Astrocyte (in vitro differentiated cells and primary cell): ENCODE measurements at regions not wholly inside any gene's neighbourhood (a gene's known extent, or its start where the extent isn't known, plus 50 kb on each side); places are given as distances from the start of the nearest gene placed in this dataset.

Experiments
- DNase-seq: peaks from one replicate; pipeline ENCODE4 v3.0.0-alpha.2; 2010; ENCODE audit warnings: low read depth
- FAIRE-seq: peaks from 2 replicates; lab custom pipeline; 2011; peaks lifted over from hg19 to GRCh38; lab: Jason Lieb, UNC
- H2AFZ ChIP-seq: 2 replicates; pipeline ENCODE4 v1.6.0; 2012; ENCODE audit warnings: low read depth, low read length, inconsistent platforms
- H3K27ac ChIP-seq: 2 replicates; pipeline ENCODE4 v1.5.1; 2011; ENCODE audit warnings: low read depth, low read length, inconsistent platforms
- H3K27me3 ChIP-seq: 2 replicates; pipeline ENCODE4 v1.6.0; 2011; ENCODE audit warnings: low read length, inconsistent platforms; ENCODE audit not compliant: insufficient read depth
- H3K36me3 ChIP-seq: 2 replicates; pipeline ENCODE4 v1.5.1; 2011; ENCODE audit warnings: low read length, inconsistent platforms; ENCODE audit not compliant: insufficient read depth
- H3K4me1 ChIP-seq: 2 replicates; pipeline ENCODE4 v1.5.1; 2011; ENCODE audit warnings: low read length, inconsistent platforms; ENCODE audit not compliant: insufficient read depth
- H3K4me2 ChIP-seq: 2 replicates; pipeline ENCODE4 v1.6.0; 2012; ENCODE audit warnings: low read length, inconsistent platforms
- H3K4me3 ChIP-seq: 2 replicates; pipeline ENCODE4 v1.5.1; 2011; ENCODE audit warnings: low read depth, mild to moderate bottlenecking, low read length, inconsistent platforms; ENCODE audit not compliant: insufficient read depth
- H3K79me2 ChIP-seq: 2 replicates; pipeline ENCODE4 v1.6.0; 2012; ENCODE audit warnings: mild to moderate bottlenecking, low read length, inconsistent platforms; ENCODE audit not compliant: insufficient read depth
- H3K9ac ChIP-seq: 2 replicates; pipeline ENCODE4 v1.6.0; 2012; ENCODE audit warnings: mild to moderate bottlenecking, low read length, inconsistent platforms
- H3K9me3 ChIP-seq: 2 replicates; pipeline ENCODE4 v1.5.1; 2012; ENCODE audit warnings: low read depth, mild to moderate bottlenecking, low read length, inconsistent platforms; ENCODE audit not compliant: insufficient read depth
- H4K20me1 ChIP-seq: 2 replicates; pipeline ENCODE4 v1.6.0; 2012; ENCODE audit warnings: low read length, inconsistent platforms; ENCODE audit not compliant: insufficient read depth
- H3K27ac Mint-ChIP-seq: one replicate; pipeline ENCODE4 v1.8.0; 2021; ENCODE audit warnings: mild to moderate bottlenecking, mixed read lengths; ENCODE audit not compliant: unreplicated experiment
- H3K27me3 Mint-ChIP-seq: one replicate; pipeline ENCODE4 v1.8.0; 2021; ENCODE audit warnings: low read depth, mixed read lengths; ENCODE audit not compliant: unreplicated experiment
- H3K36me3 Mint-ChIP-seq: one replicate; pipeline ENCODE4 v1.8.0; 2021; ENCODE audit warnings: low read depth, mixed read lengths; ENCODE audit not compliant: unreplicated experiment
- H3K4me1 Mint-ChIP-seq: one replicate; pipeline ENCODE4 v1.8.0; 2021; ENCODE audit warnings: low read depth, mixed read lengths; ENCODE audit not compliant: unreplicated experiment
- H3K4me3 Mint-ChIP-seq: one replicate; pipeline ENCODE4 v1.8.0; 2021; ENCODE audit warnings: mild to moderate bottlenecking, moderate library complexity, mixed read lengths; ENCODE audit not compliant: unreplicated experiment
- H3K9me3 Mint-ChIP-seq: one replicate; pipeline ENCODE4 v1.8.0; 2021; ENCODE audit warnings: mild to moderate bottlenecking, mixed read lengths; ENCODE audit not compliant: unreplicated experiment
- CTCF ChIP-seq: IDR thresholded peaks from 2 replicates; pipeline ENCODE4 v1.5.1; 2011; ENCODE audit warnings: low read depth, mild to moderate bottlenecking, inconsistent platforms, low read length, moderate library complexity; ENCODE audit not compliant: insufficient read depth
- EZH2 ChIP-seq: IDR thresholded peaks from 2 replicates; pipeline ENCODE4 v1.6.1; 2012; ENCODE audit warnings: mild to moderate bottlenecking, low read length, inconsistent platforms; ENCODE audit not compliant: insufficient read depth

DNA sequence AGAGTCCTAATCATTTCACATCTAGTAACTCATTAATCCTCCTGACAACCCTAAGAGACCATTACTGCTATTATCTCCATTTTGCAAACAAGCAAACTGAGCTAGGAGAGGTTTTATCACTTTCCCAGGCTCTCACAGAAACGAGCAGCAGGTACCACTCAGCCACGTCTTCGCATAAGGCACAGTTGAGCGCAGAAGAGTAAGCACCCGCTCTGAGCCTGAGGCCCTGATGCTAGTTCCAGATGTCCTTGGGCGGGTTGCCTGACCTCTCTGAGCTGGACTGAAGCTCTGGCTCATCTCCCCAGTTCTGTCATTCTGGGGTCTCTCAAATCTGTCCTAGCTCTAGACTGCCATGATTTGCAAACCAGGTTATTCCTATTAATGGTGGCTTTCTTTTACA is 72.6 kb upstream of the FRMD4A start:
- peaks cover 32% of the 10 kb centered on the region for H3K4me1 Mint-ChIP-seq
- DNase-seq (no peak), FAIRE-seq (no peak)

DNA sequence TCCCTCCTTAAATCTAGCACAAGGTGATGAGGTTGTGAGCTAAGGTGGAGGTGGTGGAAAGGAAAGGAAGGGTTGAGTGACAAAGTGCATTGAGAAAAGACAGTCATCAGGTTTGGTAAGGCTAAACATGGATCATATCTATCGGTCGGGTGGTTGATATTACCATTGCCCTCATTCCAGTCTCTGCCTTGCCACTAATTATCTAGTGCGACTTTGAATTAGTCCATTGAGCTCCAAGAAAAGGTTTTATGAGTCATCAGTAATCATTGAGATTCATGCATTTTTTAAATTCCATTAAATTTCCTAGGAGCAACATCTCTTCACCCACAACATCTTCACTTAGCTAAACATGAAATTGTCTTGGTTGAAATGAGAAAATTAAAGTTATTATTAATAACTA is 68.9 kb upstream of the FRMD4A start:
- Mint-ChIP-seq H3K4me3 (no peak overlapping the region), H3K36me3 (no peaks in the 10 kb centered on the region), H3K9me3 (peaks cover 10% of the 10 kb centered on the region), H3K4me1 (peaks cover 25% of the 10 kb centered on the region), H3K27me3 (peaks cover 1% of the 10 kb centered on the region), H3K27ac (no peak overlapping the region)
- no peaks in the 10 kb centered on the region for H4K20me1 ChIP-seq
- no peak for DNase-seq
- FAIRE-seq = no peak
- peaks cover 35% of the 10 kb centered on the region for H3K4me1 ChIP-seq
- peak overlapping the region; percentile 32 for H3K27ac ChIP-seq
- no peak overlapping the region for H2AFZ ChIP-seq
- TF ChIP-seq EZH2 (no peak), CTCF (no peak)
- no peak overlapping the region for H3K4me3 ChIP-seq
- no peak overlapping the region for H3K9ac ChIP-seq
- no peaks in the 10 kb centered on the region for H3K27me3 ChIP-seq
- H3K4me2 ChIP-seq = no peak overlapping the region
- H3K79me2 ChIP-seq = no peaks in the 10 kb centered on the region
- H3K36me3 ChIP-seq = no peaks in the 10 kb centered on the region
- no peaks in the 10 kb centered on the region for H3K9me3 ChIP-seq

More for the DNA sequence above, 72.6 kb upstream of the FRMD4A start:
- Histone ChIP-seq H3K27ac (peak overlapping the region; percentile 97), H3K4me1 (peaks cover 34% of the 10 kb centered on the region), H3K27me3 (no peaks in the 10 kb centered on the region), H3K9me3 (no peaks in the 10 kb centered on the region), H3K4me3 (no peak overlapping the region), H2AFZ (no peak overlapping the region), H3K36me3 (no peaks in the 10 kb centered on the region), H3K79me2 (no peaks in the 10 kb centered on the region), H3K9ac (peak overlapping the region; percentile 74), H4K20me1 (no peaks in the 10 kb centered on the region), H3K4me2 (no peak overlapping the region)
- no peaks in the 10 kb centered on the region for H3K36me3 Mint-ChIP-seq
- peaks cover 5% of the 10 kb centered on the region for H3K9me3 Mint-ChIP-seq
- peaks cover 1% of the 10 kb centered on the region for H3K27me3 Mint-ChIP-seq
- TF ChIP-seq EZH2 (no peak), CTCF (no peak)
- no peak overlapping the region for H3K27ac Mint-ChIP-seq
- no peak overlapping the region for H3K4me3 Mint-ChIP-seq

GRCh38 chr10:14397066-14397465 is 66.3 kb upstream of the FRMD4A start:
- Histone ChIP-seq H2AFZ (no peak overlapping the region), H3K79me2 (no peaks in the 10 kb centered on the region), H3K9me3 (no peaks in the 10 kb centered on the region), H4K20me1 (no peaks in the 10 kb centered on the region), H3K9ac (peak overlapping the region; percentile 80), H3K4me3 (peak overlapping the region; percentile 4), H3K36me3 (no peaks in the 10 kb centered on the region), H3K27ac (peak overlapping the region; percentile 97), H3K4me1 (peaks cover 24% of the 10 kb centered on the region), H3K27me3 (no peaks in the 10 kb centered on the region), H3K4me2 (peak overlapping the region; percentile 70)
- Mint-ChIP-seq H3K27ac (peak overlapping the region; percentile 98), H3K9me3 (peaks cover 11% of the 10 kb centered on the region), H3K36me3 (no peaks in the 10 kb centered on the region), H3K4me3 (no peak overlapping the region), H3K4me1 (peaks cover 23% of the 10 kb centered on the region), H3K27me3 (peaks cover 1% of the 10 kb centered on the region)
- DNase-seq (peak; percentile 100), FAIRE-seq (peak; percentile 98)
- TF ChIP-seq CTCF (no peak), EZH2 (no peak)
